CD4-positive, alpha-beta T cell treated with Interferon alpha-2 for 1 hour (primary cell): ENCODE measurements at regions not wholly inside any gene's neighbourhood (a gene's known extent, or its start where the extent isn't known, plus 50 kb on each side); places are given as distances from the start of the nearest gene placed in this dataset.
A peak's percentile ranks its signal among the peaks of the same experiment; 100 is the strongest.

Experiments
- DNase-seq, 2 donors: peaks; one replicate each; pipeline ENCODE4 v3.0.0-alpha.2; 2020 to 2022

DNA sequence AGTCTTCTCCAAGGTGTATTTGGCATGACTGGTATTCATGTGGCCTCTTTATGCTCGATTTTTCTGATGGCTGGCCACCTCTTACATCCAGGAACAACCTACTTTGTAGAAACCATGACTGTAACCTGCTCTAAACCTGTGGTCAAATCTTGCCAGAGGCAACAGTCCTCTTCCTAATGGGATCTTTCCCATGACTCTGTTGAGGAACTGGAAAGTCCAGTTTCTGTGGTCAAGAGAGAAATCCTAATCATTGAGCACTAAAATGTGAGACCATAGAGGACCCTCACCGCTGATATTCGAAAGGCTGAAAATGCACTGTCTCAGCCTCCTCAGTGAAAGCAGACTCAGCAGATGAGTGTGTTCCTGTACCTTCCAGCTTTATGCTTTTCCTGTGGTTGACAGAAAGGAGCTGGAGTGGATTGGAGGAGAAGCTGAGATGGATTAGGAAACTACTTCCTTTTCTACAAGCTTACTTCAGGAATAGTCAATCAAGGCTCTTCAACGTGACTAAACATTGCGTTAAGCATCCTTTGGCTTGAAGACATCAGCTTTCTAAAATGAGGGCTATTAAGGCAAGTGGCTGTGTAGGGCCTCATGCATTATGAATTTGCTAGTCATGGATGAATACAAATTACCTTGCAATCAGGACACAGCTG is 69.7 kb upstream of the DAPK1 start:
- DNase-seq, result no peak

GRCh38 chr9:87428659-87429058 is 69.0 kb upstream of the DAPK1 start:
- no peak for DNase-seq

- DNase-seq, result no peak
Observed at GRCh38 chr9:87431837-87432236, 65.8 kb upstream of the DAPK1 start.

DNA sequence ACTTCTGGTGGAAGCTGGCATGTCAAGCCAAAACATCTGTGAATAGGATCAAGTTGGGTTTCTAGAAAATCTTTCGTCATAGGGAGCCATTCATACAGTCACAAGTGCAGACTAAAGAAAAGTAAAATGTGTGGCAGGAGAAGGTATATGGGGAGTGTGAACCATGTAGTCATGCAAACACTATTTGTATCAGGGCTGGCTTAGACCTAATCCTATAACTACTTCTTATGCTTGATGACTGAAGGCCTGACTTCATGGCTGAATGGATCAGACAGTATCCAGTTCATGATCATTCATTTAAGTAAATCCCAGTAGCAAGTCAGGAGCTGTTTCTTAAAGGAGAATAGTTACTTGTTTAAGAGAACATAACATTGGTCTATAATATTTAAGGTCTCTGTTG is 63.8 kb upstream of the DAPK1 start:
- DNase-seq, result no peak

- no peak for DNase-seq
Observed at GRCh38 chr9:87434366-87434765, 63.3 kb upstream of the DAPK1 start.

GRCh38 chr9:87435189-87435880 is 62.3 kb upstream of the DAPK1 start:
- DNase-seq, result no peak

DNA sequence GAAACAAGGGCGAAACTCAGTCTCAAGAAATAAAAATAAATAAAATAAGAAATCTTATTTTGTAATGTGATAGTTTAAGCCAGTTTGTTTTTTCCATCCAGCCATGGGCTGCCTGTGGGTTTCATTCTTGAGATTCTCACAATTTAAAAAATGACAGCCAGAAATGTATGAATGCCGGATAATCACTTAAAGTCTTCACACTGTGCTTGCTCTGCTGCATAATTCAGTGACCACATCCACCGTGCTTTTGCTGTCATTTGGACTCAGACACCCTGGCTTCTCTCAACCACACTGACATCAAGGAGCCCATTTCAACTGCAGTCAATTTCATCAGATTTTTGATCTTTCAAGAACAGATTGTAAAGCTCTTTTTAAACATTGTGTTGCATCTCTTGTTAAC is 61.0 kb upstream of the DAPK1 start:
- no peak for DNase-seq

GRCh38 chr9:87437966-87438365 is 59.7 kb upstream of the DAPK1 start:
- DNase-seq, result no peak

DNA sequence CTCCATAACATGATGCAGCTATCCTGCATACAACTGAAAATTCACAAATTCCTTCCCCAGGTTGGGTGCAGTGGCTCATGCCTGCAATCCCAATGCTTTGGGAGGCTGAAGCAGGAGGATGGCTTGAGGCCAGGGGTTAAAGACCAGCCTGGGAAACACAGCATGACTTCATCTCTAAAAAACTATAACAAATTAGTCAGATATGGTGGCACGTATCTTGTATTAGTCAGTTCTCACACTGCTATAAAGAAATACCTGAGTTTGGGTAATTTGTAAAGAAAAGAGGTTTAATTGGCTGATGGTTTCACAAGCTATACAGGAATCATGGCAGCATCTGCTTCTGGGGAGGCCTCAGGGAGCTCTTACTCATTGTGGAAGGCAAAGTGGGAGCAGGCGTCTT is 56.4 kb upstream of the DAPK1 start:
- no peak for DNase-seq

DNA sequence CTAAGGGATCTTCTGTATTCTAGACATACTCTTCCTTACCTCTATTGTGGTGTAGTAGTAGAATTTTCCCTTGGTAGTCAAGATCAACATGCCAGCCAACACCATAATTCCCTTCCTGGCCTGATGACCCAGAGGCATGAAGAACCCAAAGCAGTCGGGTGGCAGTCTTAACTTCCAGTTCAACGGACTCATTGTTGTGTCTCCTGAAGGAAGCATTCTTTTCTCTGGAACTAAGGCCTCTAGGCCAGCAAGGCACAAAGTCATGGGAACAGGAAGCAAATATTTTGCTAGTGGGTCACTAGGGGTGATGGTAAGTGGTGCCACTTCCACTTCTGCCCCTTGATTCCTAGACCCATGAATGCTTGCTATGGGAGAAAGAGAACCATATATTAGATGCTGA is 55.2 kb upstream of the DAPK1 start:
- no peak for DNase-seq

GRCh38 chr9:87443006-87443405 is 54.7 kb upstream of the DAPK1 start:
- DNase-seq, result no peak

DNA sequence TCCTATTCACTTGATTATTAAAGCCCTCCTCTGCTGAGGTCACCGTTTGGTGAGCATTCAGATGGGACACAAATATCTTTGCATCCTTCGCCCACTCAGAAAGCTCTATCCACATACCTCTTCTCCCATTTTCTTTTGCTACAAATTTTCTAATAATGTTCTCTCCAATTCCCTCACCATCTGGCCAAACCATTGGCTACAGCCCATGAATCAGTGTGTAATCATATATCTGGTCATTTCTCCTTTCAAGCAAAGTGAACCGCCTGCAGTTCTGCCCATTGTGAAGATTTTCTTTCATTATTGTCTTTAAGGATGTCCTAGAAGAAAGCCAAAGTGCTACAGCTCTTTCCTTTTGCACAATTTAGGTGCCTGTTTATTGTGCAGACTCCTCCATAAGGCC is 54.2 kb upstream of the DAPK1 start:
- no peak for DNase-seq

GRCh38 chr9:87445646-87446045 is 52.0 kb upstream of the DAPK1 start:
- peak; percentile 31 to 43 for DNase-seq

DNA sequence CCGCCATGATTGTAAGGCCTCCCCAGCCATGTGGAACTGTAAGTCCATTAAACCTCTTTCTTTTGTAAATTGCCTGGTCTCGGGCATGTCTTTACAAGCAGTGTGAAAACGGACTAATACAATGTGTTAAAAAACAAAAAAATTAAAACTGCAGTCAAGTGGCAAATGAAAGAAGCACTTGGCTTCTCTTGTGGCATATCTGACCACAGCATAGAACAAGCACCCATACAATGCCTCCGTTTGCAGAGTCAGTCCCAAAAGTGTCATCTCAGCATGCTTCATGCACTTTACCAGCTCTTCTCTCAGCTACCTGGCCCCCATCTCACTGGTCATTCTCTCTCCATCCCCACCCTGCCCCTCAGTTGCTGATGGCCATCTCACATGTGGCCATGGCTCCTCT is 51.1 kb upstream of the DAPK1 start:
- no peak for DNase-seq

DNA sequence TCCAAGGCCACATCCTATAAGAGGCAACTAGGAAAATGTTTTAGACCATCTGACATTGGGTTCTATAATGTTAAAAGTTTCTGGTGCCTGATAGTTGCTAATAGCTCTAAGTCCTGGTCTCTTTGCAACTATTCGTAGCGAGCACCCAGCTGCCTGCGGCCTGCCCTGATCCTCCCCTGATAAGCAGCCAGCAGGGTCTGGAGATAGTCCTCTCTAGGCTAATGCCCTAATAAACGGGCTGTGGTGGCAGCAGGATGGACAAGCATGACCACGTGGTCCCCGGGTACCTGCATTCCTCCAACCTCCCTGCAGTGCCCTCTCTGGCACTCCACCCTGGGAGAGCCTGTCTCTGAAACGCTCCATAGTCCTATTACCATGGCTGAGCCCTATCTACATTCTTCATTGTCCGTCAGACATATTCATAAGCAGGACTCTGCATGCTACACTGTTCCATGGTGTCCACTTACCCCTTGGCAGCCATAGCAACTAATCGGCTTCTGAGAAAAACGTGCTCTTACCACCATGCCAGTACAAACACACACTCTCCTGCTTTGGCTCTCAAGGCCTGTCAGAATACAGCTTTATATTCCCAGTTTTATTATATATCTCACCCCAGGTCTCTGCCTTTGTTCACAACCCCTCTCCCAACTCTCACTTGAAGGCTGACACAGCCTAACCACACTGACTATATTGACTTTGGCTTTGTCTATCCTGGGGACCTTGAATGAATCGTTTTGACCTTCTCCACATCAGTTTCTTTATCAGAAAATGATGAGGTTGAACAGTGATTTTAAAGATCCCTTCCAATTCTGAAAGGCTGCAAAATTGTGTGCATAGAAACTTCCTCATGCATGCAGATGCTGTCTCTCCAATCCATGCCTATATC is 49.9 kb upstream of the DAPK1 start:
- no peak for DNase-seq
